ENCODE measurements at regions not wholly inside any gene's neighbourhood (a gene's known extent, or its start where the extent isn't known, plus 50 kb on each side); places are given as distances from the start of the nearest gene placed in this dataset.

GRCh38 chr16:52629296-52629695 is 82.4 kb upstream of the TOX3 start:
- TF ChIP-seq POLR2A (IDR thresholded peaks at IDR 0.05), result no peak
- TF ChIP-seq CTCF (IDR thresholded peaks at IDR 0.05), result no peak
- 59 to 60% methylated on average over 4 of the region's 4 CpGs for WGBS, 2 donors
- H3K27me3 ChIP-seq, result no peaks in the 10 kb centered on the region
- H3K27ac ChIP-seq, result no peak overlapping the region
- intact Hi-C loops (cut with DNase I; ENCODE audit: low total_unique reads), result no loop called here
- H3K4me1 ChIP-seq, result no peaks in the 10 kb centered on the region
- H3K4me3 ChIP-seq, result no peak overlapping the region
- no peaks in the 10 kb centered on the region for H3K36me3 ChIP-seq (ENCODE audit: low read depth, missing control alignments)
- no peaks in the 10 kb centered on the region for H3K9me3 ChIP-seq
- no peak for DNase-seq

- no peaks in the 10 kb centered on the region for H3K4me1 ChIP-seq
- 81 to 87% methylated on average over 2 of the region's 2 CpGs for WGBS, 2 donors
- no peak for DNase-seq
- TF ChIP-seq CTCF (IDR thresholded peaks at IDR 0.05), result no peak
- TF ChIP-seq POLR2A (IDR thresholded peaks at IDR 0.05), result no peak
- no peaks in the 10 kb centered on the region for H3K9me3 ChIP-seq
- no peak overlapping the region for H3K27ac ChIP-seq
- H3K36me3 ChIP-seq (ENCODE audit: low read depth, missing control alignments), result no peaks in the 10 kb centered on the region
- H3K27me3 ChIP-seq, result no peaks in the 10 kb centered on the region
- intact Hi-C loops (cut with DNase I; ENCODE audit: low total_unique reads), result no loop called here
- H3K4me3 ChIP-seq, result no peak overlapping the region
Observed at GRCh38 chr16:52624891-52625290, 77.9 kb upstream of the TOX3 start.

GRCh38 chr16:52621651-52622050 is 74.7 kb upstream of the TOX3 start:
- TF ChIP-seq POLR2A (IDR thresholded peaks at IDR 0.05) (no peak), CTCF (IDR thresholded peaks at IDR 0.05) (no peak)
- H3K4me3 ChIP-seq, result no peak overlapping the region
- H3K36me3 ChIP-seq (ENCODE audit: low read depth, missing control alignments), result no peaks in the 10 kb centered on the region
- no peak overlapping the region for H3K27ac ChIP-seq
- no peaks in the 10 kb centered on the region for H3K9me3 ChIP-seq
- DNase-seq, result no peak
- no peaks in the 10 kb centered on the region for H3K4me1 ChIP-seq
- intact Hi-C loops (cut with DNase I; ENCODE audit: low total_unique reads), result no loop called here
- H3K27me3 ChIP-seq, result no peaks in the 10 kb centered on the region
- WGBS, 2 donors, result 92 to 98% methylated on average over 5 of the region's 5 CpGs

GRCh38 chr16:52618753-52619497 is 72.0 kb upstream of the TOX3 start:
- Histone ChIP-seq H3K27me3 (no peaks in the 10 kb centered on the region), H3K4me3 (no peak overlapping the region)
- intact Hi-C loops (cut with DNase I; ENCODE audit: low total_unique reads), result no loop called here

More at GRCh38 chr16:52618753-52619497, 72.0 kb upstream of the TOX3 start:
- Histone ChIP-seq H3K36me3 (ENCODE audit: low read depth, missing control alignments) (no peaks in the 10 kb centered on the region), H3K9me3 (no peaks in the 10 kb centered on the region), H3K4me1 (no peaks in the 10 kb centered on the region), H3K27ac (no peak overlapping the region)
- TF ChIP-seq CTCF (IDR thresholded peaks at IDR 0.05) (no peak), POLR2A (IDR thresholded peaks at IDR 0.05) (no peak)
- 65 to 87% methylated on average over 3 of the region's 3 CpGs for WGBS, 2 donors
- no peak for DNase-seq

Measured in testis (tissue), 2 donors.